ENCODE measurements at regions not wholly inside any gene's neighbourhood (a gene's known extent, or its start where the extent isn't known, plus 50 kb on each side); places are given as distances from the start of the nearest gene placed in this dataset.
A peak's percentile ranks its signal among the peaks of the same experiment; 100 is the strongest.
"Not testable (repeated sequence)": the region's sequence is repeated elsewhere in the genome, so short reads cannot be mapped to it uniquely, and the experiment has no call there.

DNA sequence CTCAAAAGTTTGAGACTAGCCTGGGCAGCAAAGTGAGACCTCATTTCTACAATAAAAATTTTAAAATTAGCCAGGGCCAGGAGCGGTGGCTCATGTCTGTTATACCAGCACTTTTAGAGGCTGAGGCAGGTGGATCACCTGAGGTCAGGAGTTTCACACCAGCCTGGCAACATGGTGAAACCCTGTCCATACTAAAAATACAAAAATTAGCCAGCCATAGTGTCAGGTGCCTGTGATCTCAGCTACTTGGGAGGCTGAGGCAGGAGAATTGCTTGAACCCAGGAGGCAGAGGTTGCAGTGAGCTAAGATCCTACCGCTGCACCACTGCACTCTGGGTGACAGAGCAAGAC lies 85.1 kb upstream of the MAP4 start:
- H3K36me3 ChIP-seq (replicated peaks in 1 of 2); H3K4me1 ChIP-seq (replicated peaks in 1 of 2); H3K27me3 ChIP-seq; DNase-seq; H3K9me3 ChIP-seq (replicated peaks in 1 of 3); H3K4me3 ChIP-seq; H3K27ac ChIP-seq; intact Hi-C loops (cut with DNase I): not testable (repeated sequence)
- 91 to 99% (median 95%) methylated on average over 2 of the region's 2 CpGs for WGBS, 4 donors

DNA sequence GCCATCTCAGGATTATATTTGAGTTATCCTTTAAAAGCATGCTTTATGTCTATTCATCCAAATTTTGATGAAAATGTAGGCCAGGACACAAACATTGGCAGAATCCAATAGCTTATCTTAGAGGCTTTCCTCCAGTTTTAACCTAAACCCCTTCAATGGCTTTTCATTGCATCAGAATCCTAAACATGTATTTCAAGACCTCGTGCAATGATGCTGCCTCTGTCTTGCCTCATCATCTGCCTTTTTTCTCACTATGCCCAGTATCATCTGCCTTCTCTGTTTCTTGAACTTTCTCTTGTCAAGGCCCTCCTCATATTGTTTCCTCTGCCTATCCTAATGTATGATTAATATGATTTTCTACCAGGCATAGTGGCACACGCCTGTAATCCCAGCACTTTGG lies 76.1 kb upstream of the MAP4 start:
- Histone ChIP-seq H3K4me1 (replicated peaks in 1 of 2) (peaks cover 4 to 11% of the 10 kb centered on the region in 2 donors), H3K27ac (no peak overlapping the region), H3K9me3 (replicated peaks in 1 of 3) (no peaks in the 10 kb centered on the region), H3K36me3 (replicated peaks in 1 of 2) (no peaks in the 10 kb centered on the region), H3K4me3 (no peak overlapping the region), H3K27me3 (no peaks in the 10 kb centered on the region)
- DNase-seq: no peak
- WGBS, 4 donors: 42 to 70% (median 46%) methylated on average over 2 of the region's 2 CpGs
- TF ChIP-seq, protein P1, sequence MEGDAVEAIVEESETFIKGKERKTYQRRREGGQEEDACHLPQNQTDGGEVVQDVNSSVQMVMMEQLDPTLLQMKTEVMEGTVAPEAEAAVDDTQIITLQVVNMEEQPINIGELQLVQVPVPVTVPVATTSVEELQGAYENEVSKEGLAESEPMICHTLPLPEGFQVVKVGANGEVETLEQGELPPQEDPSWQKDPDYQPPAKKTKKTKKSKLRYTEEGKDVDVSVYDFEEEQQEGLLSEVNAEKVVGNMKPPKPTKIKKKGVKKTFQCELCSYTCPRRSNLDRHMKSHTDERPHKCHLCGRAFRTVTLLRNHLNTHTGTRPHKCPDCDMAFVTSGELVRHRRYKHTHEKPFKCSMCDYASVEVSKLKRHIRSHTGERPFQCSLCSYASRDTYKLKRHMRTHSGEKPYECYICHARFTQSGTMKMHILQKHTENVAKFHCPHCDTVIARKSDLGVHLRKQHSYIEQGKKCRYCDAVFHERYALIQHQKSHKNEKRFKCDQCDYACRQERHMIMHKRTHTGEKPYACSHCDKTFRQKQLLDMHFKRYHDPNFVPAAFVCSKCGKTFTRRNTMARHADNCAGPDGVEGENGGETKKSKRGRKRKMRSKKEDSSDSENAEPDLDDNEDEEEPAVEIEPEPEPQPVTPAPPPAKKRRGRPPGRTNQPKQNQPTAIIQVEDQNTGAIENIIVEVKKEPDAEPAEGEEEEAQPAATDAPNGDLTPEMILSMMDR (IDR thresholded peaks at IDR 0.05): no peak
- no peak for TF ChIP-seq POLR2A (IDR thresholded peaks at IDR 0.05)
- intact Hi-C loops (cut with DNase I): no loop called here

DNA sequence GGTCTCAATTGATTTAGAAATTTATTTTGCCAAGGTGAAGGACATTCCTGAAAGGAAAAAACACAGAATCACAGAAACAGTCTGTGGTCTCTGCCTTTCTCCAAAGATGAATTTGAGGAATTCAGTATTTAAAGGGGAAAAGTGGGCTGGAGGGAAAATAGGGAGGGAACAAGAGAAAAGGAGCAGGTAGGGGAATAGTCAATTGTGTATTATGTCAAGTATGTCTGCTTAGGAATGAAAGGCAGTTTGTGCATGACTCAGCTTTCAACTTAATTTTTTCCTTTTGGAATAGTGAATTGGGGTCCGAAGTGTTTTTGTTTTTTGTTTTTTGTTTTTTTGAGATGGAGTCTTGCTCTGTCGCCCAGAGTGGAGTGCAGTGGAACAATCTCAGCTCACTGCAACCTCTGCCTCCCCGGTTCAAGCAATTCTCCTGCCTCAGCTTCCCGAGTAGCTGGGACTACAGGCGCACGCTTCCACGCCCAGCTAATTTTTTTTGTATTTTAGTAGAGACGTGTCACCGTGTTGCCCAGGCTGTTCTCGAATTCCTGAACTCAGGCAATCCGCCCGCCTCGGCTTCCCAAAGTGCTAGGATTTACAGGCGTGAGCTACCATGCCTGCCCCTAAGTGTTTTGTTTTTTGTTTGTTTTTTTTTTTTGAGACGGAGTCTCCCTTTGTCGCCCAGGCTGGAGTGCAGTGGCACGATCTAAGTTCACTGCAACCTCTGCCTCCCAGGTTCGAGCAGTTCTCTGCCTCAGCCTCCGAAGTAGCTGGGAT lies 74.1 kb upstream of the MAP4 start:
- peaks cover 4 to 25% of the 10 kb centered on the region in 2 donors for H3K4me1 ChIP-seq (replicated peaks in 1 of 2)
- no peaks in the 10 kb centered on the region for H3K9me3 ChIP-seq (replicated peaks in 1 of 3)
- H3K27me3 ChIP-seq: no peaks in the 10 kb centered on the region
- no peak overlapping the region for H3K27ac ChIP-seq
- no peak for TF ChIP-seq POLR2A (IDR thresholded peaks at IDR 0.05)
- TF ChIP-seq, protein P1 (IDR thresholded peaks at IDR 0.05): no peak
- H3K4me3 ChIP-seq: no peak overlapping the region
- 91 to 94% (median 93%) methylated on average over 19 of the region's 19 CpGs for WGBS, 4 donors
- intact Hi-C loops (cut with DNase I): no loop called here
- DNase-seq: no peak
- H3K36me3 ChIP-seq (replicated peaks in 1 of 2): no peaks in the 10 kb centered on the region

DNA sequence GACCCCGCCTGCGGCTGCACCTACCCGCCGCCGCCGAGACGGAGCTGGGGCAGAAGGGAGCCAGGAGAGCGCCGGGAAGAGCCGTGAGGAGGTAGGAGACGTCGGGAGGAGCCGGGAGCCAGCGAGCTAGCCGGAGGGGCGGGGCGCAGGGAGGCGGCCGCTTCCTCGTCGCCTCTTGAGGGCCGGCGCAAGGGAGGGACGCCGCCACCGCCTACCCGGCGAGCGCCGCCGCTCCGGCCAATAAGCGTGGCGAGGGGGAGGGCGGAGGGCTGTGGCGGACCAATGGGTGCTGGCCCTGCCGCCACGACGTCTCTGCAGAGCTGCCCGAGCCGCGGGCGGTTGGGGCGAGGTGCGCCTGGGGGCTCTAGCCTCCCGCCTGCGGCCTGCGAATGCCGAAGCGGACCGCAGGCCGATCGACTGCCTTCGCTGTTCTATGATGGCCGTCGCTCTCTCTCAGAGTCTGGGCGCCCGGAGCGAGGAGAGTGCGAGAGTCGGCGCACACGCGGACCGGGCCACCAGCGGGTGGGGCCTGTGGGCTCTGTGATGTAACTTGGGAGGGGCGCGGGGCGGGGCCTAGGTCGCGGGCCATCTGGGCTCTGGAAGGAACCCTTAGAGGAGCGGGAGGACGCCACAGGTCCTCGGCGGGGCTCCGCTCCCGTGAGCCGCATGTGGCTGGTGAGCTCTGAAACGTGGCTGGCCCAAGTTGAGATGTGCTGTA lies 72.7 kb upstream of the MAP4 start:
- Histone ChIP-seq H3K27me3 (no peaks in the 10 kb centered on the region), H3K36me3 (replicated peaks in 1 of 2) (peaks cover 0 to 1% of the 10 kb centered on the region in 2 donors), H3K4me3 (peak overlapping the region; percentile 27 to 81 (median 56)), H3K9me3 (replicated peaks in 1 of 3) (no peaks in the 10 kb centered on the region), H3K4me1 (replicated peaks in 1 of 2) (peaks cover 4 to 36% of the 10 kb centered on the region in 2 donors), H3K27ac (peak overlapping the region; percentile 75 to 97 (median 91))
- intact Hi-C loops (cut with DNase I): no loop called here
- WGBS, 4 donors: 0 to 1% (median 0%) methylated on average over 3 to 79 of the region's 79 CpGs
- DNase-seq: peak; percentile 96 to 98 (median 97)
- TF ChIP-seq POLR2A (IDR thresholded peaks at IDR 0.05): peak; percentile 40 to 84
- TF ChIP-seq, protein P1 (IDR thresholded peaks at IDR 0.05): peak in 1 of 6 experiments; percentile 18
